Activated B cell treated with CpG ODN at 0.5 μM for 24 hours (primary cell): ENCODE measurements at regions not wholly inside any gene's neighbourhood (a gene's known extent, or its start where the extent isn't known, plus 50 kb on each side); places are given as distances from the start of the nearest gene placed in this dataset.

Experiments used
- ATAC-seq: fragments of 200-7000 bp; cut with Tn5 transposase; one replicate; pipeline ENCODE4 v1.10.0; 2021; ENCODE audit warnings: low read depth, mild to moderate bottlenecking, moderate library complexity
- CTCF ChIA-PET: fragments of 350-600 bp; sonication (Branson Sonifier 250); formaldehyde crosslinking; loops from one replicate; lab custom pipeline; 2021; ENCODE audit warnings: antibody characterized with exemption; lab: Charles Lee
- POLR2A ChIA-PET: fragments of 350-600 bp; sonication (Branson Sonifier 250); formaldehyde crosslinking; loops from one replicate; lab custom pipeline; 2021; ENCODE audit warnings: antibody characterized with exemption; lab: Charles Lee
- DNase-seq: peaks from one replicate; pipeline ENCODE4 v3.0.0; 2022
- H3K27ac Mint-ChIP-seq: one replicate; pipeline ENCODE4 v1.8.0; 2020; ENCODE audit warnings: mixed read lengths
- H3K27me3 Mint-ChIP-seq: one replicate; pipeline ENCODE4 v1.8.0; 2021; ENCODE audit warnings: mixed read lengths
- H3K36me3 Mint-ChIP-seq: one replicate; pipeline ENCODE4 v1.8.0; 2021; ENCODE audit warnings: low read depth, mixed read lengths
- H3K4me1 Mint-ChIP-seq: one replicate; pipeline ENCODE4 v1.8.0; 2021; ENCODE audit warnings: mixed read lengths
- H3K4me3 Mint-ChIP-seq: one replicate; pipeline ENCODE4 v1.8.0; 2020; ENCODE audit warnings: mild to moderate bottlenecking, mixed read lengths
- H3K9me3 Mint-ChIP-seq: one replicate; pipeline ENCODE4 v1.8.0; 2020; ENCODE audit warnings: mixed read lengths
- intact Hi-C: fragments of 100-400 bp; cut with micrococcal nuclease; formaldehyde crosslinking; loops from one replicate; pipeline ENCODE4 v1.15.1; 2024
- TF ChIP-seq, protein P1 (sequence below): fragments of 200-600 bp; IDR thresholded peaks from one replicate; pipeline ENCODE4 v1.8.0; 2022; ENCODE audit warnings: antibody characterized with exemption, mild to moderate bottlenecking

DNA sequence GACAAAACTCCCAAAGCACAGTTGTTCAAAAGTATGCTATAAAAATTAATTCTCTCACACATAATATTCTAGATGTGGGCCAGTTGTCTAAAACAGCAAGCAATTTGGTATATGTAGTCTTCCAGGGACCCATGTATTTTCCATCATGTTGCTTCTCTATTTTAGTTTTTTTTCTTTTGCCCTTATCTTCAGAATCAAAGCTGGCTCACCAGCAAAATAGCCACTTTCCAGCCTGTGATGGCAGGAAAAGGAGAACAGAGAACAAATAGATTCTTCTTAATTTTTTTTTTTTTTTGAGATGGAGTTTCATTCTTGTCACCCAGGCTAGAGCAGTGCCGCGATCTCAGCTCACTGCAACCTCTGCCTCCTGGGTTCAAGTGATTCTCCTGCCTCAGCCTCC, 680.8 kb upstream of the TENM3 start:
- intact Hi-C loops = no loop called here
- CTCF ChIA-PET = no interaction called here

DNA sequence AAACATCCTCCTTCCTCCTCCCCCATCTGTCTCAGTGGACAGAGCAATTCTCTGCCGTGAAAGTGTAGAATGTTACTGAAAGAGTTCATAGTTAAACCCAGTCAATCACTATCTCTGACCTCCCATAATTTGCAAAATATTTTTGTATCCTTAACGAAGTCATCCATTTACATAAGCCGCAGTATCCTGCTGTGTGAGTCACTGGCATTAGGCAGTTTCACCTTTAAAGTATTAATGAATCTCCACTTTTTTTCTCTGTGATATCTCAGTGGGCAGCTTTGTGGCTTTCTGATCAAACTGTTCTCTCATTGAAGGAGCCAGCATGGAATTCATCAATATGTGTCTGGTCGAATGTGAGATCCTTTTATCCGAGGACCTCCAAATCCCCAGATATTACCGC, 678.6 kb upstream of the TENM3 start:
- no peak for ATAC-seq
- CTCF ChIA-PET = no interaction called here
- Mint-ChIP-seq H3K4me3 (no peak overlapping the region), H3K36me3 (no peaks in the 10 kb centered on the region), H3K27me3 (no peaks in the 10 kb centered on the region), H3K9me3 (peaks cover 8% of the 10 kb centered on the region), H3K27ac (no peak overlapping the region), H3K4me1 (no peaks in the 10 kb centered on the region)
- intact Hi-C loops = no loop called here
- TF ChIP-seq, protein P1, sequence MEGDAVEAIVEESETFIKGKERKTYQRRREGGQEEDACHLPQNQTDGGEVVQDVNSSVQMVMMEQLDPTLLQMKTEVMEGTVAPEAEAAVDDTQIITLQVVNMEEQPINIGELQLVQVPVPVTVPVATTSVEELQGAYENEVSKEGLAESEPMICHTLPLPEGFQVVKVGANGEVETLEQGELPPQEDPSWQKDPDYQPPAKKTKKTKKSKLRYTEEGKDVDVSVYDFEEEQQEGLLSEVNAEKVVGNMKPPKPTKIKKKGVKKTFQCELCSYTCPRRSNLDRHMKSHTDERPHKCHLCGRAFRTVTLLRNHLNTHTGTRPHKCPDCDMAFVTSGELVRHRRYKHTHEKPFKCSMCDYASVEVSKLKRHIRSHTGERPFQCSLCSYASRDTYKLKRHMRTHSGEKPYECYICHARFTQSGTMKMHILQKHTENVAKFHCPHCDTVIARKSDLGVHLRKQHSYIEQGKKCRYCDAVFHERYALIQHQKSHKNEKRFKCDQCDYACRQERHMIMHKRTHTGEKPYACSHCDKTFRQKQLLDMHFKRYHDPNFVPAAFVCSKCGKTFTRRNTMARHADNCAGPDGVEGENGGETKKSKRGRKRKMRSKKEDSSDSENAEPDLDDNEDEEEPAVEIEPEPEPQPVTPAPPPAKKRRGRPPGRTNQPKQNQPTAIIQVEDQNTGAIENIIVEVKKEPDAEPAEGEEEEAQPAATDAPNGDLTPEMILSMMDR = no peak
- no peak for DNase-seq
- POLR2A ChIA-PET = no interaction called here

More for the DNA sequence above, 680.8 kb upstream of the TENM3 start:
- H3K36me3 Mint-ChIP-seq = no peaks in the 10 kb centered on the region
- POLR2A ChIA-PET = no interaction called here
- no peak for DNase-seq
- no peaks in the 10 kb centered on the region for H3K27me3 Mint-ChIP-seq
- no peaks in the 10 kb centered on the region for H3K4me1 Mint-ChIP-seq
- TF ChIP-seq, protein P1 = no peak
- no peak for ATAC-seq
- peaks cover 8% of the 10 kb centered on the region for H3K9me3 Mint-ChIP-seq
- no peak overlapping the region for H3K4me3 Mint-ChIP-seq
- no peak overlapping the region for H3K27ac Mint-ChIP-seq

DNA sequence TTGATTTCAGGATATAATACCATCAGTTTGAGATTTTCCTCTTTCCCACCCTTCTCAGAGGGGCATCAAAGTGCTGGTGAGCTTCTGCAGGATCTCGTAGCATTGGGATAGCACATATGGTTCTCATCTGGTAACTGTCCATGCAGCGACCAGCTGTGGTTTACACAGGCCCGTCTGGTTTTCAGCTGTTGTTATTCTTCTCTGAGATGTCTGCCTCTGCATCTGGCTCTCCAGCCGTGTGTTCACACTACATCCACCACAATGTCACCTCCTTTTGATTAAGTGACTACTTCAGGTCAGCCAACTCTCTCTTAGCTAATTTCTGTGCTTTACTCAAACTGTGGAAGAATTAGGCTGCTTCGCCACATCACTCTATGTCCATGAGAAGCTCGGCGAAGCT, 676.7 kb upstream of the TENM3 start:
- no peak for DNase-seq
- no peaks in the 10 kb centered on the region for H3K27me3 Mint-ChIP-seq
- H3K4me1 Mint-ChIP-seq = no peaks in the 10 kb centered on the region
- no peak for ATAC-seq
- CTCF ChIA-PET = no interaction called here
- POLR2A ChIA-PET = no interaction called here
- H3K4me3 Mint-ChIP-seq = no peak overlapping the region
- no peaks in the 10 kb centered on the region for H3K36me3 Mint-ChIP-seq
- intact Hi-C loops = no loop called here
- no peak overlapping the region for H3K27ac Mint-ChIP-seq
- TF ChIP-seq, protein P1 = no peak
- no peaks in the 10 kb centered on the region for H3K9me3 Mint-ChIP-seq

DNA sequence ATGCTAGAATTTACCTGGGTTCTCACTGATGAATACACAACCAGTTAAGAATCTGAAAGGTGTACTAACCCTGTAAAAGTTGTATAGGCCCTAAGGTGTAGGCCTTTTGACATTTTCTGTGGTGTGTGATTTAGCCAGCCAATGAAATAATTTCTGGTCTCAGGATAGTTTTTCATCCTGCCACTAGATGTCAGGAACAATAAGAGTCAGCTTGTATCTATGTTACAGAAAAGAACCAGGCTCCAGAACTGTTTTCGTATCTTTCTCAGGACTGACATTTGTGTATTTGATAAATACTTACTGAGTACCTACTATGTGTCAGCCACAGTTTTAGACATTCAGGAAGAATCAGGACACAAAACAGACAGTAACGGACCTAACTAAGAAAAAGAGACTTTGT, 673.6 kb upstream of the TENM3 start:
- intact Hi-C loops = no loop called here
- H3K27ac Mint-ChIP-seq = no peak overlapping the region
- no peak for ATAC-seq

DNA sequence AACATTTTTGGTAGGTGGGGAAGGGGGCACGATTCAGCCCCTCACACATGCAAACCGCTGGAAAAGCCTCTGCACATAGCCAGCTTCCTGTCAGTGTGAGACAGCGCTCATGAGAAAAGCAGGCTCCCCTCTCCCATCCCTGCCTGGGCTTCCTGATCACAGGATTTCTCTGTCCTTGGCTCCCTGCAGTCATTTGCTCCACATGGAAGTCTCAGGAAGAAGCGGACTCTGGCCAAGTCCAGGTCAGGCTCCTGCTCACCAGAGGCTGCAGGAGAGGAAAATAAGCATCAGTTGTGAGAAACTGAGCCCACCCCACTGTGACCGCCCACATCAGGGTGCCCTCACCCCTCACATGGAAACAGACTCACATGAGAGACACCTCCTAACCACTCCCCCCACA, 664.3 kb upstream of the TENM3 start:
- TF ChIP-seq, protein P1 = no peak
- no peak overlapping the region for H3K4me3 Mint-ChIP-seq
- CTCF ChIA-PET = no interaction called here

More for the DNA sequence above, 673.6 kb upstream of the TENM3 start:
- Mint-ChIP-seq H3K4me1 (no peaks in the 10 kb centered on the region), H3K9me3 (peaks cover 4% of the 10 kb centered on the region), H3K27me3 (no peaks in the 10 kb centered on the region), H3K36me3 (no peaks in the 10 kb centered on the region), H3K4me3 (no peak overlapping the region)
- POLR2A ChIA-PET = no interaction called here
- no peak for DNase-seq
- CTCF ChIA-PET = no interaction called here
- TF ChIP-seq, protein P1 = no peak

More for the DNA sequence above, 664.3 kb upstream of the TENM3 start:
- Mint-ChIP-seq H3K27ac (no peak overlapping the region), H3K27me3 (no peaks in the 10 kb centered on the region), H3K9me3 (peaks cover 3% of the 10 kb centered on the region), H3K36me3 (no peaks in the 10 kb centered on the region), H3K4me1 (no peaks in the 10 kb centered on the region)
- intact Hi-C loops = no loop called here
- ATAC-seq (no peak), DNase-seq (no peak)
- POLR2A ChIA-PET = no interaction called here
